CD4-positive, alpha-beta T cell treated with Interleukin-15 for 4 hours (primary cell): ENCODE measurements at regions not wholly inside any gene's neighbourhood (a gene's known extent, or its start where the extent isn't known, plus 50 kb on each side); places are given as distances from the start of the nearest gene placed in this dataset.
"Not testable (repeated sequence)": the region's sequence is repeated elsewhere in the genome, so short reads cannot be mapped to it uniquely, and the experiment has no call there.

Source experiments
- DNase-seq: peaks from one replicate; pipeline ENCODE4 v3.0.0-alpha.2; 2020; ENCODE audit warnings: low spot score

DNA sequence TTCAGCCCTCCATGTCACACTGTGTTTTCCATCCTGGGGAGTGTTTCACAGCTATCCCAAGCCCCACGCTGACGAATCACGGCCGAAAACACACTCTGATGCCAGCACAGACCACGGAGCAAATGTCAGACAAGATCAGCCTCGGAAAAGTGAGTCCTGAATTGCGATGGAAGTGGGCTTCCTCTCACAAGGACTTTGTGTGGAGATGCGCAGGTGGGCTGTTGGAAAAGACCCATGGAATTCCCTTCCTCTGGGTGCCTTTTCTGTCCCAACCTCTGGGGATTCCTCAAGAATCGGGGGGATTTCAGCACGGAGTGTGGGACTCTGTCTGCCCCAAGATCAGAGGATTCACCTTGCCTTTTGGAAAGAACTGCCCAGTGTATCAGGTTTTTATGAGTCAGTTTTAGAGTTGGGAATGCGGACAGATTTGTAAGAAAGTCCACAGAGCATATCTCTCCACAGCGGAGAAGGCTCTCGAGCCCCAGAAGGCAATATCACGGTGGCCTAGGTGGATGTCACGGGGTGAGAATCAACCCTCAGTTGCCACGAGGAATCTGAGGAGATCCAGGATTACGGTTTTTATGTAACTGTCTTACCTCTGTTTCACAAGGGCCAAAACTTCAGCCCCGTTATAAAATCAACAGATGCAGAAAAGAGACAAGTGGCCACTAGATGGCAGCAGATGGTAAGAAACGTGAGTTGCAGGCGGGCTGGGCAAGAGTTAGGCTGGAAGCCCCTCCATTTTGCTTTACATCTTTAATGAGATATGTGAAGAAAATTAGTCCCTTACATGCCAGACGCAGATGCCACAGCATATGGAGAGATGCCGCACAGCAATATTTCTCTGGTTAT, 201.9 kb downstream of the DAD1 start:
- no peak for DNase-seq

DNA sequence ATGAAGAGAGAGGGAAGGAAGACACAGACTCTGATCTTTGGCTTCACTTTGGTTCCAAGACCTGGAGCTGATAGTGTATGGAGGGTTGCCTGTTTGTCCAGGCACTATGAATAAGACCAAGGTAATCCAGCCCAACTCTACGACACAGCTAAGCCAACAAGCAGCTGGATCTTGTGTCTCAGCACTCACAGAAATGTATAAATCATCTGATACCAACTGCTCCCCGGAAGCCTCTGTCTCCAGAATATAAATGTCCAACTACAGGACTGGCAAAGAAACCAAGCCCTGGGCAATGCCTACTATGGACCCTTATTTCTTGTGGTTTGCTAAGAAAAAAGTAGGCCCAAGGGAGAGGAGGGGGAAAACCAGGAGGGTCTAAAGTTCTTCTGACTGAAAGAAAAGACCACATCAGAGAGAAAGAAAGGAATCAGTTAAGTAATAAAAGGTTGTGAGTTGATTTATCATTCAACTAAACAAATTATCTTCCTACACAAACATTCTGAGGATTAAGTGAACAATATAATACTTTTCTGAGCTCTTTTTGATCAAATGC, 204.0 kb downstream of the DAD1 start:
- DNase-seq, result no peak

DNA sequence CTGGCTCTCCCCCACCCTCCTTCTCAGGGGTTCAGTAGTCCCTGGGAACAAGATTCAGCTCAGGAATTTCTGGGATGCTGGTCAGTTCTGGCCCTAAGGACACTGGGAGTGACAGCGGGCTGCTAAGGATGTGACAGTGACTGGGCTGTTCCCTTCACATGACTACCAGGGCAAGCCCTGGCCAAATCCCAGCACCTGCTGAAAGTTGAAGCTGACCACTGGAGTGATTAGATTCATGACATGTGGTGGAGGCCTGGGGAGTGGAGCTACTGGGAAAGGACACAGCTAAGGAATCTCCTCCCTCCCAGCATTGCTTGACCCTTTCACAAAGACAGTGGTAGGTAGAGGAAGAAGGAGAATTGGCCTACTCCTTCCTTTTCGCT, 204.9 kb downstream of the DAD1 start:
- DNase-seq, result no peak

DNA sequence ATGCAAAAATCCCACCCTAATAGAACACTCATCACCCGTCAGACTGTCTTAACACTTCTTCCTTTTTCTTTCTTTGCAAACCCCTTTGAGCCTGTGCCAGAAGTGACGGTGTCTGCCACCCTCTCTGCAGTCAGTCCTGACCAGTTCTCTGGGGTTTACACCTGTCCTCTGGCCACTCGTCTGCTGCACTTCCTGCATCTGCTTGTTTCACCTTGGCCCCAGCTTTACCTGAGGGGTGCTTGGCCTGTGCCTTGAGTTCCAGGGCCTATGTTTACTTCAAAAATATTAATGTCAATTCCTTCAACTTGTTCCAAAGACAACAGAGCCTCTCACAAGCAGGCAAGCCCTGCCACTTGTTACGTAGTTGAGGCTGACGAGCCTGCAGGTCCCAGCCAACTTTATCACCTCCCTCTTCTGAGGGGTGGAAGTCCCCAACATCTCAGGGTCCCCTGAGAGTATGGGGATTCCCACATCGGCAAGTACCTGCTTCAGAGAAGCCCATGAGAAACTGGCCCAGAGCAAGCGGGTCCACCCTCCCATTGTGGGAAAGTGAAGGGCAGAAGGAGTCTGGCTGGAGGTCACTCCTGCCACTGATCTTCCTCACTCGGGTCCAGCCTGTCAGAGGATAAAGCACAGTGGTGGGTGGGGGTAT, 205.4 kb downstream of the DAD1 start:
- no peak for DNase-seq

GRCh38 chr14:22382955-22383354, 206.1 kb downstream of the DAD1 start:
- no peak for DNase-seq

DNA sequence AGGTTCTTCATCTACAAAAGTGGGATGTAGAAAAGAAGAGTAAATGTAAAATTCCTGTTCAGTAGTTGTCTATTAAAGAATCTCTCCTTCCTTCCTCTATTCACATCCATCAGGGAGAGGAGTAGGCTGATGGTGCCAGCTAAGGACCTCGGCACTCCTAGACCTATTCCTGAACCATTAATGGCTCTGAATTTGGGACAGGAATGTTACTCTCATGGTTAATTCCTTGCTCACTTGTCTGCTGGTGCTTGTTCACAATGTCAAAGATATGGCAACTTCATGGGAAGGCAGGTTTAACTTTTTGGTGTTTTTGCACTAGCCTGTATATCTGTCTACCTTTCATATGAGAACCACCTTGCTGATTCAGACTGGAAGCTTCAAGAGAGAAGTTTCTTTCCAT, 206.6 kb downstream of the DAD1 start:
- DNase-seq, result no peak

- no peak for DNase-seq
Observed at GRCh38 chr14:22381766-22382165, 207.3 kb downstream of the DAD1 start.

- DNase-seq, result no peak
Observed at GRCh38 chr14:22381408-22381760, 207.6 kb downstream of the DAD1 start.

DNA sequence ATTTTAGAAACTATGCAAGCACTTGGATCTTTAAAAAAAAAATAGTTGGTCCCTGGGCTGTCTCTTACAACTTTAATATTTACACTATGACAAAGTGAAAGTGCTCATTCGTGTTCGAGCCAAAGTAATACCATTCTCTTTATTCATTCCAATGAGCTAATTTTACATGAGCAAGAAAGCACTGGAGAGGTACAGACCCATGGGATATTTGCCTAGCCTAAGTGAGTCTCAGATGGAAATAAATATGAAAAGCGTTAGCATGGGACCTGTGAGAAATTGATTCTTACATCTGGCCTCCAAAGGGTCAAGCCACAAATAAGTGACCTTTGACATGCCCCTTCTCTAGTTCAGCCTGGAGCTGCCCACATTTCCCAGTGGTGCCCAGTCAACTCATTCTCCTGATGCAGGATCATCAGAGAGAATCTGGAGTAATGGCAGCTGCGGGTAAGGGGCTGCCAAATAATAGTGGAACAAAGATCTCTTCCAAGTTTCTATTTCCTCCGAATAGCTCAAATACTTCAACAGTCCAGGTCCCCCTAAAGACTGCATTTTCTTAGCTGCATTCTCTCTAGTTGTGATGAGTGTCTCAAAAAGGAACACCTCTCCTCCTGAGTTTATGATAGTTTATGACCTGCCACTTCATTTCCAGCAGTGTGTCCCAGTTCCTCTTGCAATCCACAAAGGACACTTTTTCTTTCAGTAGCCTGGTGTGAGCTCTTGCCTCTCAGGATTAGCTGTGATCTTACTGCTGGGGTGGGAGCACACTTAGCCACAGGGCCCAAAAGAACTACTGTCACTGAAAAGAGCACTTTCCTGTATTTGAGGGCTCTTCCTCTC, 208.2 kb downstream of the DAD1 start:
- DNase-seq, result no peak

GRCh38 chr14:22379727-22380126, 209.3 kb downstream of the DAD1 start:
- no peak for DNase-seq

DNA sequence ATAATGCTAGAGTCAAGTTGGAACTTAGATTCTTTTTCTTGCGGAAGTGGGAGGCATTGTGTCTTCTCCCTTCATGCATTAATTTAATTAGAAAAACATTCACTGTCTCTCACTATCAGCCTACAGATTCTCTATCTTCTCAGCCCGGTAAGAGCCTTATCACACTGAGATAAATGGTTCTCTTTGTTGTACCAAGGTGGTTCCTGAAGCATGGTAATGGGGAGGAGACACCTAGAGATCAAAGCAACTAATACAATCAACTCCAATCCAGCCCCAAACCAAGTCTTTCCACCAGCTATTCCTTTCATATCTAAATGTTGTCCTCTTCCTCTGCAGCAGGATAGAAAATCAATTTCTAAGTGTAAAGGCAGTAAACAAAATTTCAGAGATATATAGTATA, 210.8 kb downstream of the DAD1 start:
- no peak for DNase-seq

GRCh38 chr14:22375321-22375930, 213.6 kb downstream of the DAD1 start:
- no peak for DNase-seq

DNA sequence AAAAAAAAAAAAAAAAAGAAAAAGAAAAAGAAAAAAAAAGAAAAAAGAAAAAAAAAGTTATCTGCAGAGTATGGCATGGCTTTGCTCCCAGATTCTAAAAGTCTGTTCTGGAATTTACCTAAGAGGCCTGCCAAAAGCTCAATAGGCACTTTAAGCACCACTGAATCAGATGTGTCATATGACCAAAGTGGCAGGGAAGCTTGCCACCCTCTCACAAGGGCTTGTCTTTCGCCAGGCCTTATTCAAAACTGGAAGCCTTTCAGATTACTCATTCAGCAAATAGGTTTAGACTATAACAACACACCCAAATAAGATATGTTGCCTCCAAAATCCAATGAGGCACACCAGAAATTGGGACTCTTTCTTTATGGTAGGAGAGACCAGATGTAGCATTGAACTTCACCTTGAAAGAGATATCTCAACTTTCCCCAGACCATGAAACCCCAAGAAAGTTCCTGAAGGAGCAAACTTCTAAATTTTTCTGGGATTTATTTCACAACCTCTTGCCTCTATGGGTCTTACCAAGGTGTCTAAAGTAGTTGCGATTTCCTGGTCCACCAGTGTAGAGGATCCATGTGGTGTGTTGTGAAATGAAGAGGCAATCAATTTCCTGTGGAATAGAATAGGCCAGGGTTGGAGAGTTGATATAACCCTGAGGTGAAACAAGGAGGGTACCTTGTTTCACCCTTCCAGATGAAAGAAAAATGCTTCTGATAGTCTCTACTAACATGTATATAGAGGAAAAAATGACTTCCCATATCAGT, 218.8 kb downstream of the DAD1 start:
- no peak for DNase-seq

DNA sequence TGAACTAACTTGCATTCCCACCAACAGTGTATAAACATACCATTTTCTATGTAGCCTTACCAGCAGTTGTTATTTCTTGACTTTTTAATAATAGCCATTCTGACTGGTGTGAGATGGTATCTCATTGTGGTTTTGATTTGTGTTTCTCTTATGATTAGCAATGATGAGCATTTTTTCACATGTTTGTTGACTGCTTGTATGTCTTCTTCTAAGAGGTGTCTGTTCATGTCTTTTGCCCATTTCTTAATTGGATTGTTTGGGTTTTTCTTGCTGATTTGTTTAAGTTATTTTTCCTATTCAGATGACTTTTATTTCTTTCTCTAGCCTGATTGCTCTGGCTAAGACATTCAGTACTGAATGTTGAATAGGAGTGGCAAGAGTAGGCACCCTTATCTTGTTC, 230.3 kb downstream of the DAD1 start:
- DNase-seq, result no peak

- DNase-seq, result not testable (repeated sequence)
Observed at GRCh38 chr14:22349281-22349680, 239.7 kb downstream of the DAD1 start.

GRCh38 chr14:22344673-22345072, 244.4 kb downstream of the DAD1 start:
- DNase-seq, result no peak

DNA sequence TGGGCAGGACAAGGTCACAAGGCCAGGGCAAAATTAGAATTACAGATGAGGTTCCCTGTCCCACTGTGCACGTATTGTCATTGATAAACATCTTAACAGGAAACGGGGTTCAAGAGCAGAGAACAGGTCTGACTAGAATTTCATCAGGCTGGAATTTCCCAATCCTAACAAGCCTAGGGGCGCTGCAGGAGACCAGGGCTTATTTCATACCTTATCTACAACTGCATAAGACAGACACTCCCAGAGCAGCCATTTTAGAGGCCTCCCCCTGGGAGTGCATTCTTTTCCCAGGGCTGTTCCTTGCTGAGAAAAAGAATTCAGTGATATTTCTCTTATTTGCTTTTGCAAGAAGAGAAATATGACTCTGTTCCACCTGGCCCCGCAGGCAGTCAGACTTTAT, 244.8 kb downstream of the DAD1 start:
- DNase-seq, result not testable (repeated sequence)

- no peak for DNase-seq
Observed at GRCh38 chr14:22341049-22341448, 248.0 kb downstream of the DAD1 start.

DNA sequence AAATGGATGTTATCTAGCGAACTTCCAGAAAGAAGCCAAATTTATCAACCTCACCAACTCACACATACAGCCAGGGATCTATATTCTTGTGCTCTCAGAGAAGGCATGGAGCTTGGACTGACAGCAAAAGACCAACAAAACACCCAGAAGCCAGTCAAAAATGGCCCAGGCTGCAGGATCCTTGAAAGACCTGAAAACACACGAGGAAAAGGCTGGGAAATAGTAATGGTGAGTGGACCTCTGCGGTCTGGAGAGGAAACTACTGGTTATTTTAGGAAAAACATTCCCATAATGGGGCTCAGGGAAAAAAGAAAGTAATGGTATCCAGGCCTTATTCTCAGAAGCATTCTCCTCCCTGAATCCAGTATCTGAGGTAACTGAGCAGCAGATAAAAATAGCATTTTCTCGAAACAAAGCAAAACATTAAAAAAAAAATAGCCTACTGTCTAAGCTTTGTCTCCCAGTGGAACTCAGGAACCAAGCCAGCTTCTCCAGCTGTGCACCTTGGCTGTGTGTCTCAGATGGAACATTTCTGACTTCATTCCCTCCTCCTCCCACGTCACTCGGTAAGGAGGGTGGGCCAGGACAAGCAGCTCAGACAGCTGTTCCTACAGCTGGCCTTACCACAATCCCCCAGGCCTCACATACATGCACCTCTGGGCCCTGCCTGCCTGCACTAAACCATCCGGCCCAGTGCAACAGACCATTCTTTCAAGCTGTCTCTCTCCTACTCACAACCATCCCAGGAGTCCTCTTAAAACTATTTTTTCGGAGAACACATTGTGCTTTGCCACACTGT, 249.9 kb downstream of the DAD1 start:
- no peak for DNase-seq

DNA sequence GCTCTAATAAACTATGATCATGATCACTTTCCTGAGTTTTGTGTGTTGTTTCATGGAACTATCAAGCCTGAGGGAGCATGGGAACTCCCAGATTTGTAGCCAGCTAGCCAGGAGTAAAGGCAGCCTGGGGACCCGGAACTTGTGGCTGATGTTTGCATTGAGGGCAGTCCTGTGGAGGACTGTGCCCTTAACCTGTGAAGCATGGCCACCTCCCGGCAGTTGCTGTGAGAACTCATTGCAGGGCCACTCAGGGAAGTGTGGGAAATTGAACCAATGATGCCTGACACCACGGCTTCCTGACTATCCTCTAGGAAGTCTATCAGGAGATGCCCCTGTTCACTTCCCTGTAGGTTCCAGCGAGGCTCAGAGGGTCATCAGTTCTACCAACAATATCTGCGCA, 250.6 kb downstream of the DAD1 start:
- no peak for DNase-seq

GRCh38 chr14:22337938-22338337, 251.1 kb downstream of the DAD1 start:
- DNase-seq, result no peak
